Breast epithelium (tissue), 3 donors: ENCODE measurements at regions not wholly inside any gene's neighbourhood (a gene's known extent, or its start where the extent isn't known, plus 50 kb on each side); places are given as distances from the start of the nearest gene placed in this dataset.

ENCODE experiments used
- CTCF ChIP-seq, 3 donors: fragments of 450-650 bp; IDR thresholded peaks; one replicate each; pipeline ENCODE4 v1.5.1; 2016 to 2017; ENCODE audit warnings: antibody characterized with exemption in 3 of 3, mild to moderate bottlenecking in 3 of 3, moderate library complexity in 3 of 3
- POLR2A ChIP-seq: fragments of 450-650 bp; IDR thresholded peaks from one replicate; pipeline ENCODE4 v1.6.1; 2016; ENCODE audit warnings: antibody characterized with exemption, mild to moderate bottlenecking, moderate library complexity
- POLR2AphosphoS5 ChIP-seq, 3 donors: sonication (generic); formaldehyde crosslinking; IDR thresholded peaks; one replicate each; pipeline ENCODE4 v1.6.1; 2017; ENCODE audit warnings: antibody characterized with exemption in 3 of 3

GRCh38 chr6:6752129-6752528 is 163.6 kb downstream of the LY86 start:
- no peak for TF ChIP-seq CTCF (IDR thresholded peaks at IDR 0.05)
- no peak for TF ChIP-seq POLR2AphosphoS5 (IDR thresholded peaks at IDR 0.05)
- no peak for TF ChIP-seq POLR2A
